DOHH2 (cell line): ENCODE measurements at regions not wholly inside any gene's neighbourhood (a gene's known extent, or its start where the extent isn't known, plus 50 kb on each side); places are given as distances from the start of the nearest gene placed in this dataset.

Experiments
- H3F3A ChIP-seq: fragments of 200-600 bp; sonication (generic), shearing (Covaris generic); 2 replicates; pipeline ENCODE4 v1.6.0; 2016; ENCODE audit warnings: antibody characterized with exemption, mild to moderate bottlenecking; ENCODE audit not compliant: control insufficient read depth, insufficient read depth
- H3K27ac ChIP-seq: fragments of 200-600 bp; sonication (generic); 2 replicates; pipeline ENCODE4 v1.5.1; 2014; ENCODE audit warnings: low read depth, mild to moderate bottlenecking, low read length, moderate library complexity
- H3K27me3 ChIP-seq: fragments of 200-600 bp; sonication (generic); 2 replicates; pipeline ENCODE4 v1.6.1; 2014; ENCODE audit warnings: mild to moderate bottlenecking, low read length, mixed read lengths; ENCODE audit not compliant: control insufficient read depth
- H3K36me3 ChIP-seq: fragments of 200-600 bp; sonication (generic); 2 replicates; pipeline ENCODE4 v1.6.1; 2014; ENCODE audit warnings: mild to moderate bottlenecking, low read length, moderate library complexity, mixed read lengths; ENCODE audit not compliant: control insufficient read depth
- H3K4me1 ChIP-seq: fragments of 200-600 bp; sonication (generic); 2 replicates; pipeline ENCODE4 v1.6.1; 2014; ENCODE audit warnings: mild to moderate bottlenecking, low read length, mixed read lengths; ENCODE audit not compliant: control insufficient read depth
- H3K4me2 ChIP-seq: fragments of 200-600 bp; sonication (generic); 2 replicates; pipeline ENCODE4 v1.6.0; 2014; ENCODE audit warnings: mild to moderate bottlenecking, low read length, moderate library complexity
- H3K4me3 ChIP-seq: fragments of 200-600 bp; sonication (generic); 2 replicates; pipeline ENCODE4 v1.5.1; 2014; ENCODE audit warnings: mild to moderate bottlenecking, low read length, mixed read lengths
- H3K79me2 ChIP-seq: fragments of 200-600 bp; sonication (generic); 2 replicates; pipeline ENCODE4 v1.6.1; 2014; ENCODE audit warnings: mild to moderate bottlenecking, low read length, mixed read lengths; ENCODE audit not compliant: control insufficient read depth
- H3K9me2 ChIP-seq: fragments of 200-600 bp; sonication (generic); replicated peaks from 2 replicates; pipeline ENCODE4 v1.6.1; 2014; ENCODE audit warnings: mild to moderate bottlenecking, low read length, mixed read lengths; ENCODE audit not compliant: control insufficient read depth
- H3K9me3 ChIP-seq: fragments of 200-600 bp; sonication (generic); 2 replicates; pipeline ENCODE4 v1.6.1; 2014; ENCODE audit warnings: antibody characterized with exemption, low read length, mixed read lengths; ENCODE audit not compliant: control insufficient read depth, insufficient read depth
- H4K20me1 ChIP-seq: fragments of 200-600 bp; sonication (generic); 2 replicates; pipeline ENCODE4 v1.6.0; 2014; ENCODE audit warnings: low read depth, mild to moderate bottlenecking, antibody characterized with exemption, low read length, moderate library complexity; ENCODE audit not compliant: control insufficient read depth, insufficient read depth
- EZH2phosphoT487 ChIP-seq: fragments of 200-600 bp; sonication (generic); IDR thresholded peaks from 2 replicates; pipeline ENCODE4 v1.6.1; 2017; ENCODE audit warnings: borderline replicate concordance, mild to moderate bottlenecking, antibody characterized with exemption, low read length, moderate library complexity, mixed read lengths
- TF ChIP-seq, protein P1 (sequence below): fragments of 200-600 bp; sonication (generic); IDR thresholded peaks from one replicate; pipeline ENCODE4 v1.5.1; 2014; ENCODE audit warnings: antibody characterized with exemption, mild to moderate bottlenecking, low read depth, low read length; ENCODE audit not compliant: poor library complexity, severe bottlenecking

DNA sequence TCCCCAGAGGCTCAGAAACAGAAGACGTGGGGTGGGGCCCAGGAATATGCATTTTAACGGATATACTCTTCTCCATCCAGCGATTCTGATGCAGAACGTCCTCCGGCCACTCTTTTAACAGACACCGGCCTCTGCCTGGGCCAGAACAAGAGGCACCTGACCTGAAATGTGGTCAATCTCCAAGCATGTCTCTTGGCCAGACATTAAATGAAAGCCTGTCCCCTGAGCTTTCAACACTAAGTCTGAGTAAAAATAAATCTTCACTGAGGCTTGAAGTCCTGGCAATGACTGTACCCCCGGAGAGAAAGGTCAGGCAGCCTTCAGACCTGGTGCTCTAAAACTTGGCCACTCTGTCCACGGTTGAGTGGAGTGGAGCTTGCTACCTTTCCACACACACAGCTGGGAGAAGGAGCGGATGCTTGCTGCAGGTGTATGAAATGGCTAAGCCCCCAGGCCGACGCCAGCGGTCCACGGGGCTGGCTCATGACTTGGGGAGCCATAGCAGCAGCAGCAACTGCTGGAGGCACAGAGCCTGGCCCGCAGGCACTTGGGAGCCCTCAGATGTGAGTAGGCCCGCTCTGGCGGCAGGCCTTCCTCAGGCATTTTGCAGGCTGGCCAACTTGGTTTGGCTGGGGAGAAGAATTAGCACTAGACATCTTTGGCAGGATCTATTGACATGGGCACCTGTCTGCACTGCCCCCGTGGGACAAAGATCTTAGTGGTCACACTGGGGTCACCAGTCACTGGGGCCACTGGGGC lies 79.7 kb downstream of the TMEM17 start:
- no peaks in the 10 kb centered on the region for H4K20me1 ChIP-seq
- no peak overlapping the region for H3K4me2 ChIP-seq
- TF ChIP-seq, protein P1, sequence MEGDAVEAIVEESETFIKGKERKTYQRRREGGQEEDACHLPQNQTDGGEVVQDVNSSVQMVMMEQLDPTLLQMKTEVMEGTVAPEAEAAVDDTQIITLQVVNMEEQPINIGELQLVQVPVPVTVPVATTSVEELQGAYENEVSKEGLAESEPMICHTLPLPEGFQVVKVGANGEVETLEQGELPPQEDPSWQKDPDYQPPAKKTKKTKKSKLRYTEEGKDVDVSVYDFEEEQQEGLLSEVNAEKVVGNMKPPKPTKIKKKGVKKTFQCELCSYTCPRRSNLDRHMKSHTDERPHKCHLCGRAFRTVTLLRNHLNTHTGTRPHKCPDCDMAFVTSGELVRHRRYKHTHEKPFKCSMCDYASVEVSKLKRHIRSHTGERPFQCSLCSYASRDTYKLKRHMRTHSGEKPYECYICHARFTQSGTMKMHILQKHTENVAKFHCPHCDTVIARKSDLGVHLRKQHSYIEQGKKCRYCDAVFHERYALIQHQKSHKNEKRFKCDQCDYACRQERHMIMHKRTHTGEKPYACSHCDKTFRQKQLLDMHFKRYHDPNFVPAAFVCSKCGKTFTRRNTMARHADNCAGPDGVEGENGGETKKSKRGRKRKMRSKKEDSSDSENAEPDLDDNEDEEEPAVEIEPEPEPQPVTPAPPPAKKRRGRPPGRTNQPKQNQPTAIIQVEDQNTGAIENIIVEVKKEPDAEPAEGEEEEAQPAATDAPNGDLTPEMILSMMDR, result no peak
- no peak for TF ChIP-seq EZH2phosphoT487
- H3F3A ChIP-seq, result no peaks in the 10 kb centered on the region
- H3K27ac ChIP-seq, result no peak overlapping the region
- H3K4me3 ChIP-seq, result no peak overlapping the region
- no peaks in the 10 kb centered on the region for H3K9me2 ChIP-seq
- no peaks in the 10 kb centered on the region for H3K9me3 ChIP-seq
- H3K27me3 ChIP-seq, result no peaks in the 10 kb centered on the region
- H3K36me3 ChIP-seq, result no peaks in the 10 kb centered on the region
- no peaks in the 10 kb centered on the region for H3K79me2 ChIP-seq
- no peaks in the 10 kb centered on the region for H3K4me1 ChIP-seq

DNA sequence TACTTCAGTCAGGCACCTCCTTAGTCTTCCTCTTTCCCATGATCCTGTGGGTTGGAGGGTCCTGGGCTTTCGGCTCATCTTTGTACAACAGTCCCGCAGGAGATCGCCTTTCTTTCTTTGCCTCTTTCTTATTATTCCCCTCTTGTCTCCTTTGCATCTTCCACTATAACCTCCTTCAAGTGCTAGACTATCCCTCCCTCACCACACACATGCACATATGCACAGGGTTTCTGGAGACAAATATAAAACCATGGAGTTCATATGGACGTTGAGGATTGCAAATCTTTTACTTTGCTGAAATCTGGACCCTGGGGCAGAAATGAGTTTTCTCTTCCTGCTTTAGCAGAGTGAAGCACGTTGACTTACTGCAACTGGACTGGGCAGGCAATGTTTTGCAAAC lies 80.3 kb downstream of the TMEM17 start:
- H3K27ac ChIP-seq, result no peak overlapping the region
- no peaks in the 10 kb centered on the region for H3K4me1 ChIP-seq
- H3K9me2 ChIP-seq, result no peaks in the 10 kb centered on the region
- no peak overlapping the region for H3K4me2 ChIP-seq
- H3K9me3 ChIP-seq, result no peaks in the 10 kb centered on the region
- H4K20me1 ChIP-seq, result no peaks in the 10 kb centered on the region
- H3F3A ChIP-seq, result no peaks in the 10 kb centered on the region
- no peaks in the 10 kb centered on the region for H3K27me3 ChIP-seq
- no peaks in the 10 kb centered on the region for H3K36me3 ChIP-seq
- TF ChIP-seq, protein P1, result no peak
- no peak for TF ChIP-seq EZH2phosphoT487
- H3K4me3 ChIP-seq, result no peak overlapping the region
- H3K79me2 ChIP-seq, result no peaks in the 10 kb centered on the region

DNA sequence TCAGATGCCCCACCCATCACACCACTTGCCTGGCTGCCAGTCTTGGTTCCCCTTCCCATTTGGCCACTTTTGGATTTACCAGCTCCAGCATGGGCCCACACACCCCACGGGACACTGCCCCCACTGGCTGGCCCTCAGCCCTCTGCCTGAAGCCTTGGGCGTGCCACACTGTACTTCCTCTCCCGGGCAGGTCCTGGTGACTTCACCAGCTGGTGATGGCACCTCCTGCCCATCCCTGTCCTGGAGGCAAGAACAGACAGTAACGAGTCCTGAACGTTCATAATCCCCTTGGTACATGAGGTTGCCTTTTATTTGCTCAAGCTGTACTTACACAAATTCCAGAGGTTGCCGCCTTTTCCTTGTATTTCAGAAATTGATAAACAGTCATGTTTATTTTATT lies 81.1 kb downstream of the TMEM17 start:
- Histone ChIP-seq H3K4me2 (no peak overlapping the region), H4K20me1 (no peaks in the 10 kb centered on the region), H3K4me1 (no peaks in the 10 kb centered on the region), H3K9me2 (no peaks in the 10 kb centered on the region), H3K4me3 (no peak overlapping the region), H3F3A (no peaks in the 10 kb centered on the region), H3K27me3 (no peaks in the 10 kb centered on the region), H3K27ac (no peak overlapping the region), H3K79me2 (no peaks in the 10 kb centered on the region), H3K36me3 (no peaks in the 10 kb centered on the region), H3K9me3 (no peaks in the 10 kb centered on the region)
- TF ChIP-seq, protein P1, result no peak
- TF ChIP-seq EZH2phosphoT487, result no peak
